Fibroblast of lung (primary cell): ENCODE measurements at regions not wholly inside any gene's neighbourhood (a gene's known extent, or its start where the extent isn't known, plus 50 kb on each side); places are given as distances from the start of the nearest gene placed in this dataset.

Source experiments
- DNase-seq, 2 donors: peaks; one replicate each; pipeline versions ENCODE4 v3.0.0 to v3.0.0-alpha.2; 2010; ENCODE audit warnings: low read depth in 2 of 2
- H2AFZ ChIP-seq: 2 replicates; pipeline ENCODE4 v1.5.1; 2012; ENCODE audit warnings: low read length, control low read depth, inconsistent platforms
- H3K27ac ChIP-seq: 2 replicates; pipeline ENCODE4 v1.5.1; 2011; ENCODE audit warnings: low read length, control low read depth; ENCODE audit not compliant: insufficient read depth
- H3K27me3 ChIP-seq: 2 replicates; pipeline ENCODE4 v1.5.1; 2011; ENCODE audit warnings: mild to moderate bottlenecking, low read length; ENCODE audit not compliant: control insufficient read depth, insufficient read depth
- H3K36me3 ChIP-seq: 2 replicates; pipeline ENCODE4 v1.5.1; 2011; ENCODE audit warnings: low read length; ENCODE audit not compliant: control insufficient read depth, insufficient read depth
- H3K4me1 ChIP-seq: 2 replicates; pipeline ENCODE4 v1.5.1; 2011; ENCODE audit warnings: low read length; ENCODE audit not compliant: control insufficient read depth, insufficient read depth; ENCODE audit errors: extremely low read depth
- H3K4me2 ChIP-seq: 2 replicates; pipeline ENCODE4 v1.5.1; 2011; ENCODE audit warnings: low read length, control low read depth; ENCODE audit not compliant: insufficient read depth; ENCODE audit errors: extremely low read depth
- H3K4me3 ChIP-seq, 4 experiments: fragments of 200-600 bp in 1 of 4; sonication (generic) in 1 of 4; replicated peaks in 1 of 4; 2 replicates each; pipeline ENCODE4 v1.5.1; 2011 to 2016; ENCODE audit warnings: low read length in 4 of 4, low read depth in 3 of 4, mild to moderate bottlenecking in 3 of 4, control low read depth in 2 of 4, inconsistent platforms in 1 of 4, mixed read lengths in 1 of 4; ENCODE audit not compliant: insufficient read depth in 1 of 4; ENCODE audit errors: control extremely low read depth in 1 of 4
- H3K79me2 ChIP-seq: 2 replicates; pipeline ENCODE4 v1.5.1; 2012; ENCODE audit warnings: mild to moderate bottlenecking, low read length, inconsistent platforms; ENCODE audit not compliant: control insufficient read depth, insufficient read depth
- H3K9ac ChIP-seq: 2 replicates; pipeline ENCODE4 v1.5.1; 2011; ENCODE audit warnings: mild to moderate bottlenecking, low read length, control low read depth; ENCODE audit not compliant: insufficient read depth
- H3K9me3 ChIP-seq: 2 replicates; pipeline ENCODE4 v1.5.1; 2012; ENCODE audit warnings: low read depth, low read length; ENCODE audit not compliant: control insufficient read depth, insufficient read depth
- H4K20me1 ChIP-seq: 2 replicates; pipeline ENCODE4 v1.5.1; 2011; ENCODE audit warnings: low read length; ENCODE audit not compliant: control insufficient read depth, insufficient read depth; ENCODE audit errors: extremely low read depth
- CTCF ChIP-seq, 2 donors: IDR thresholded peaks in 1 of 2; conservative IDR thresholded peaks in 1 of 2; 1 replicate in 1 of 2; 2 replicates in 1 of 2; pipeline ENCODE4 v1.5.1; 2011 to 2012; ENCODE audit warnings: low read length in 2 of 2, control low read depth in 1 of 2, inconsistent platforms in 1 of 2, low read depth in 1 of 2, mild to moderate bottlenecking in 1 of 2
- EZH2 ChIP-seq: IDR thresholded peaks from 2 replicates; pipeline ENCODE4 v1.5.1; 2012; ENCODE audit warnings: low read length, control low read depth, mild to moderate bottlenecking; ENCODE audit errors: missing control alignments

DNA sequence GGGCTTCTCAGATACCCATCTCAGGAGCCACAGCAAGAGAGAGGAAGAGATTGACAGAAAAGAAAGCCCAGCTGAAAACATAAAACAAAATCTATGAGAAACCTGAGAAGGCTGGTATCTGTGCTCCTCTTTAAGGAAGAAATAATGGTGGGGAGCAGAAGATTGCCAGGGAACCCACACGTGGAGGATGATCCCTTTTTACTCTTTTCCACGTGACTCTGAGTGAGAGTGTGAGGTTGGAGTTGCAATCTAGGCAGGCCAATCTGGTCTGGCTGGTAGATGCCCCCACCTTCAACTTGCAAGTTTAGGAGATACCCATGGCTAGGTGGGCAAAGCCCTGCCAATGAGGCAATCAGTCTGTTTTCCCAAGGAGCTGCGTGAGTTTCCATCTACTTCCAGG is 202.3 kb downstream of the TENT4A start:
- Histone ChIP-seq H3K36me3 (no peaks in the 10 kb centered on the region), H3K79me2 (no peaks in the 10 kb centered on the region), H3K9me3 (no peaks in the 10 kb centered on the region), H3K4me2 (no peak overlapping the region), H3K4me3 (no peak overlapping the region), H4K20me1 (no peaks in the 10 kb centered on the region), H3K9ac (no peak overlapping the region), H3K27ac (no peak overlapping the region), H3K27me3 (no peaks in the 10 kb centered on the region), H2AFZ (no peak overlapping the region), H3K4me1 (no peaks in the 10 kb centered on the region)
- TF ChIP-seq CTCF (conservative IDR thresholded peaks at IDR 0.05 in 1 of 2, IDR thresholded peaks at IDR 0.05 in 1 of 2; ENCODE audit: low read depth in 1 of 2, low read length in 2 of 2) (no peak), EZH2 (no peak)
- DNase-seq, result no peak

- Histone ChIP-seq H3K27ac (no peak overlapping the region), H3K4me3 (no peak overlapping the region), H3K4me1 (no peaks in the 10 kb centered on the region), H4K20me1 (no peaks in the 10 kb centered on the region), H2AFZ (no peak overlapping the region), H3K9ac (no peak overlapping the region), H3K79me2 (no peaks in the 10 kb centered on the region), H3K27me3 (no peaks in the 10 kb centered on the region), H3K36me3 (no peaks in the 10 kb centered on the region), H3K9me3 (no peaks in the 10 kb centered on the region), H3K4me2 (no peak overlapping the region)
- TF ChIP-seq EZH2, result no peak
- no peak for TF ChIP-seq CTCF (conservative IDR thresholded peaks at IDR 0.05 in 1 of 2, IDR thresholded peaks at IDR 0.05 in 1 of 2; ENCODE audit: low read depth in 1 of 2, low read length in 2 of 2)
- DNase-seq, result no peak
These were observed 205.0 kb downstream of the TENT4A start for GRCh38 chr5:6918255-6918654.

- no peak overlapping the region for H2AFZ ChIP-seq
- no peaks in the 10 kb centered on the region for H3K27me3 ChIP-seq
- H4K20me1 ChIP-seq, result no peaks in the 10 kb centered on the region
- H3K4me1 ChIP-seq, result no peaks in the 10 kb centered on the region
- no peak overlapping the region for H3K9ac ChIP-seq
- H3K27ac ChIP-seq, result no peak overlapping the region
- TF ChIP-seq EZH2 (no peak), CTCF (conservative IDR thresholded peaks at IDR 0.05 in 1 of 2, IDR thresholded peaks at IDR 0.05 in 1 of 2; ENCODE audit: low read depth in 1 of 2, low read length in 2 of 2) (no peak)
- no peak overlapping the region for H3K4me3 ChIP-seq
- no peaks in the 10 kb centered on the region for H3K79me2 ChIP-seq
- no peak for DNase-seq
- H3K4me2 ChIP-seq, result no peak overlapping the region
- no peaks in the 10 kb centered on the region for H3K9me3 ChIP-seq
- H3K36me3 ChIP-seq, result no peaks in the 10 kb centered on the region
These were observed 207.5 kb downstream of the TENT4A start for GRCh38 chr5:6920628-6921256.
